ENCODE measurements at regions not wholly inside any gene's neighbourhood (a gene's known extent, or its start where the extent isn't known, plus 50 kb on each side); places are given as distances from the start of the nearest gene placed in this dataset.

- TF ChIP-seq ELK1 (IDR thresholded peaks at IDR 0.05; ENCODE audit: borderline replicate concordance, low read depth, low read length) (no peak), MAFK (IDR thresholded peaks at IDR 0.05; ENCODE audit: low read depth, low read length) (no peak), POLR2A (IDR thresholded peaks at IDR 0.05; ENCODE audit: low read depth, low read length) (no peak), MXI1 (IDR thresholded peaks at IDR 0.05; ENCODE audit: borderline replicate concordance, low read depth, low read length) (no peak), NFE2L2 (IDR thresholded peaks at IDR 0.05; ENCODE audit: low read depth, low read length) (no peak), BHLHE40 (IDR thresholded peaks at IDR 0.05; ENCODE audit: low read depth, low read length) (no peak), CHD1 (IDR thresholded peaks at IDR 0.05; ENCODE audit: low read depth, low read length) (no peak), RFX5 (IDR thresholded peaks at IDR 0.05; ENCODE audit: low read depth, low read length) (no peak), RAD21 (IDR thresholded peaks at IDR 0.05; ENCODE audit: low read length) (no peak), MAZ (IDR thresholded peaks at IDR 0.05; ENCODE audit: borderline replicate concordance, low read depth, low read length) (no peak), USF2 (IDR thresholded peaks at IDR 0.05; ENCODE audit: low read depth, low read length) (no peak), RCOR1 (IDR thresholded peaks at IDR 0.05; ENCODE audit: insufficient replicate concordance, low read length) (no peak), CEBPB (IDR thresholded peaks at IDR 0.05; ENCODE audit: low read depth, low read length) (no peak), SMC3 (IDR thresholded peaks at IDR 0.05; ENCODE audit: low read depth, low read length) (no peak), FOS (IDR thresholded peaks at IDR 0.05; ENCODE audit: low read depth, low read length) (no peak)
- TF ChIP-seq, protein P1, sequence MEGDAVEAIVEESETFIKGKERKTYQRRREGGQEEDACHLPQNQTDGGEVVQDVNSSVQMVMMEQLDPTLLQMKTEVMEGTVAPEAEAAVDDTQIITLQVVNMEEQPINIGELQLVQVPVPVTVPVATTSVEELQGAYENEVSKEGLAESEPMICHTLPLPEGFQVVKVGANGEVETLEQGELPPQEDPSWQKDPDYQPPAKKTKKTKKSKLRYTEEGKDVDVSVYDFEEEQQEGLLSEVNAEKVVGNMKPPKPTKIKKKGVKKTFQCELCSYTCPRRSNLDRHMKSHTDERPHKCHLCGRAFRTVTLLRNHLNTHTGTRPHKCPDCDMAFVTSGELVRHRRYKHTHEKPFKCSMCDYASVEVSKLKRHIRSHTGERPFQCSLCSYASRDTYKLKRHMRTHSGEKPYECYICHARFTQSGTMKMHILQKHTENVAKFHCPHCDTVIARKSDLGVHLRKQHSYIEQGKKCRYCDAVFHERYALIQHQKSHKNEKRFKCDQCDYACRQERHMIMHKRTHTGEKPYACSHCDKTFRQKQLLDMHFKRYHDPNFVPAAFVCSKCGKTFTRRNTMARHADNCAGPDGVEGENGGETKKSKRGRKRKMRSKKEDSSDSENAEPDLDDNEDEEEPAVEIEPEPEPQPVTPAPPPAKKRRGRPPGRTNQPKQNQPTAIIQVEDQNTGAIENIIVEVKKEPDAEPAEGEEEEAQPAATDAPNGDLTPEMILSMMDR (conservative IDR thresholded peaks at IDR 0.05; ENCODE audit: low read depth, low read length): no peak
- CTCF ChIA-PET: no interaction called here
Measured at GRCh38 chr9:11559001-11559776, 946.4 kb upstream of the PTPRD start.

More at GRCh38 chr9:11559001-11559776, 946.4 kb upstream of the PTPRD start:
- intact Hi-C loops (cut with micrococcal nuclease) (no loop called here), dilution Hi-C loops (cut with HindIII; ENCODE audit: low sequenced_read_pairs, unreplicated experiment) (no loop called here), in situ Hi-C loops (cut with MboI; ENCODE audit: low sequenced_read_pairs) (no loop called here)
- H3K27ac ChIP-seq (ENCODE audit: insufficient read depth, low read length): no peak overlapping the region
- no peak overlapping the region for H3K4me3 ChIP-seq (ENCODE audit: insufficient read depth, low read depth, low read length)
- H3K79me1 ChIP-seq (ENCODE audit: low read depth in 1 of 2, low read length in 2 of 2): no peaks in the 10 kb centered on the region
- H3K14ac ChIP-seq (replicated peaks; ENCODE audit: low read depth, low read length): no peak overlapping the region
- H4K20me1 ChIP-seq (ENCODE audit: insufficient read depth, low read length): no peaks in the 10 kb centered on the region
- ATAC-seq (ENCODE audit: low read depth): no peak
- no TSS peak for BruUV-seq (replicated peaks)
- no peak overlapping the region for H4K91ac ChIP-seq (ENCODE audit: insufficient read depth, low read depth, low read length)
- DNase-seq: no peak
- H2AK5ac ChIP-seq (ENCODE audit: low read depth, low read length): no peak overlapping the region
- H4K5ac ChIP-seq (ENCODE audit: low read depth, low read length): no peak overlapping the region
- no peaks in the 10 kb centered on the region for H3K4me1 ChIP-seq (ENCODE audit: control insufficient read depth, insufficient read depth, low read length)
- H2AFZ ChIP-seq (replicated peaks; ENCODE audit: low read length, poor library complexity): no peak overlapping the region
- no CpG with 5 or more reads among the region's 3 CpGs for WGBS, 2 experiments (ENCODE audit: extremely low coverage in 2 of 2, insufficient read length in 1 of 2)
- no peak overlapping the region for H2BK120ac ChIP-seq (ENCODE audit: low read depth, low read length)
- POLR2A ChIA-PET (ENCODE audit: unreplicated experiment): no interaction called here
- no peaks in the 10 kb centered on the region for H3K36me3 ChIP-seq (ENCODE audit: control insufficient read depth, insufficient read depth, low read length)
- H2BK15ac ChIP-seq (ENCODE audit: low read depth, low read length): no peak overlapping the region
- H3K9ac ChIP-seq (ENCODE audit: low read depth, low read length): no peak overlapping the region
- no peaks in the 10 kb centered on the region for H3K9me1 ChIP-seq (ENCODE audit: insufficient read depth, low read length)
- no peak overlapping the region for H2BK5ac ChIP-seq (ENCODE audit: low read depth, low read length, poor library complexity, severe bottlenecking)
- no peak overlapping the region for H3K23ac ChIP-seq (ENCODE audit: low read depth, low read length)
- H3K9me3 ChIP-seq (ENCODE audit: control insufficient read depth, insufficient read depth, low read length): no peaks in the 10 kb centered on the region
- no peaks in the 10 kb centered on the region for H3K27me3 ChIP-seq (ENCODE audit: control insufficient read depth, insufficient read depth, low read length)
- no peak overlapping the region for H3K4ac ChIP-seq (ENCODE audit: low read depth, low read length)
- no peak overlapping the region for H2BK20ac ChIP-seq (ENCODE audit: low read depth, low read length)
- H3K18ac ChIP-seq (ENCODE audit: low read depth, low read length): no peak overlapping the region
- H4K8ac ChIP-seq (ENCODE audit: low read depth in 2 of 2, low read length in 2 of 2): no peak overlapping the region
- H3K56ac ChIP-seq (ENCODE audit: extremely low read depth, insufficient read depth, low read length): no peak overlapping the region
- H2AK9ac ChIP-seq (replicated peaks; ENCODE audit: low read depth, low read length, poor library complexity): no peak overlapping the region
- no peak overlapping the region for H3K4me2 ChIP-seq (ENCODE audit: low read depth, low read length)

All from IMR-90 (cell line).